GM18861 (cell line): ENCODE measurements at regions not wholly inside any gene's neighbourhood (a gene's known extent, or its start where the extent isn't known, plus 50 kb on each side); places are given as distances from the start of the nearest gene placed in this dataset.

Experiments
- ATAC-seq: cut with Tn5 transposase; IDR thresholded peaks from one replicate; pipeline ENCODE4 v1.9.1; 2021; ENCODE audit not compliant: unreplicated experiment

DNA sequence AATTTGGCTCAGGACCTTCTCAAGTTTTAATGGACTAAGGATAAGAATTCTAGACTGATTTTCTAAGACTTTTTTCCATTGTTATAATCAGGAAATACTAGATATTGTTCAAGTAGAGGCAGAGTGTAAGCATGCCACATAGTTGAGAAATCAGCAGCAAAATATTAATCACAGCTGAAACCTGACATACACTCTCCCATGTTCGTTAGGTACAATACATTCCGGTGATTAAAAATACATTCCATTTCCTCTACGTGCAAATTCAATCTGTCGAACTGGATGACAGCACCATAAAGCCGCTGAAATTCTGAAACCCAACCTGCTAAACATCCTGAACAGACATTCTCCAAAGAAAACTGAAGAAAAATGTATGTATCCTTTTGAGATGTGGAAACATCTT is 587.6 kb upstream of the DIPK2B start:
- no peak for ATAC-seq

DNA sequence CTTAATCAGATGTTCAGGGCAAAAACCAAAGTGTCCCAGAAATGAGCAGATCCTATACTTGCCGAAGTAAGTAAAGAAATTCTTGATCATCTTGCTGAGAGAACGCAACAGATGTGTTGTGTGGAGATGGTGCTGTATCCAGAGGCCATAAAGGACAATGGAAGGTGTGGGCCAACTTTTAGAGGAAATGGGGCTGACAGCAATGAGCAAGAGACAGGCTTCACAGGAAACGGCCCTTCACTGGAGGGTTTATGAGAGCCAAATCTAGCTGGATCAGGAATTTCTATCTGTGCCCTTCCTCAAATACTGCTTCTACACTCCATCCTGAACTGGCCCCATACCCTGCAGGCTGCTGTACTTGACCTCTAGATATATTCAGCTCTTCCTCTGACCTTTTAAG is 583.9 kb upstream of the DIPK2B start:
- ATAC-seq, result no peak

DNA sequence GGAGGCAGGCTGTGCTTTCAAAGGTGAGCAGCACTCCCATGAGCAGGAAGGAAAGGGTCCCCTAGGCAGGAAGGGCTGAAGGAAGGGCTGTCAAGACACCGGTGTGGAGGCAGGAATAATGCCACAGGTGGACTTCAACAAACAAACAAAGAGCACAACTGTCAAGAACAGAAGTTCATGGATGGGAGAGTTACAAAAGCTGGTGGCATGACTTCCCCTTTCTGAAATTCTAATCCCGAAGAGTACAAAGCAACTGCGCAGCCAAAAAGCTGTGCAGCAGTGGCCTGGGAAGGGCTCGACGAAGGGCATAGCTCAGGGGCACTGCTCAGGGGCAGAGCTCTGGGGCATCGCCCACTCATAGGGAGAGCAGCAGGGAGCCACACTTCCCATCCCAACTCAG is 582.3 kb upstream of the DIPK2B start:
- no peak for ATAC-seq

DNA sequence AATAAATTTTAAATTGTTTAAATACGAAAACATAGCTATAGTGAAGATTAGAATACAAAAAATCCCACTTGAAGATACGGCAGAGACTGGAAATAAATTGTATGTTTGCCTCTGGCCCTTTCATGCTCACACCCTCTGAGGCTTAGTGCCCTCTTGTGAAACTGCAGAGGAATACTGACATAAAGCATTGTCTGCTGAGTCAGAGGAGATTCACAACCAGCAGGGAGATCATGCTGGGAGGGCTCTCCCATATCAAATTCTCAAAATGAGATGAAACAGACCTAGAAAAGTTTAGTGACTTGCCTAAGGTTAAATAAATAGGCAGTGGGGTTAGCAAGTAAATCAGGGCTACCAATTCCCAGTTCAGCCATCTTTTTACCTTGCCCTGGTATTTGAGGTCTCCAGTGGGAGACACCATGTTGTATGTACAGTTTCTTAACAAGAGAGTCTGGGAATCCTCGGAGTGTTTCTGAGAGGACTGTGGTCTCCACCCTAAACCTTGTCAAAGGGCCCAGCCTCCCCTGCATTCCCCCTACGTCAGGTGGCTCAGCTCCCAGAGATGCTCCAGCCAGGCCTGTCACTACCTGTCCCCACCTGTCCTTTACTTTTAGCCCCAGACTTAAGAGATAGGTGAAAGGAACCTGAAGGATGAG is 581.4 kb upstream of the DIPK2B start:
- ATAC-seq, result no peak

DNA sequence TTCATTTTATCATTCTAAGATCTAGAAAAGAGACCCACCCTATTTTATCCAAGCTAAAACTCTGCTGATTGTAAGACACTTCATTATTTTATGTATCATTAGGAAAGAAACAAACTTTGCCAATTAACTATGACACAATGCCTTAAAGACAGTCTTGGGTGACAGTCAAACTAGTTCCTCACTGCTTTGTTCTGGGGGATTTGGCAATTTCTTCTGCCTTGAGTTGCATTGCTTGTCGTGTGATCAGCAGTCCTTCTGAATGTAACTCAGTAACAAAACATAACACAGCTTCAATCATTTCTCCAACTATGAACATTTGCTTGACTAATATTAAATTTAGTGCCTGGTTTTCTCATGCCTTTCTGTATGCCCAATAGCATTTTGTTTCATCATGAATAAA is 577.9 kb upstream of the DIPK2B start:
- ATAC-seq, result no peak

DNA sequence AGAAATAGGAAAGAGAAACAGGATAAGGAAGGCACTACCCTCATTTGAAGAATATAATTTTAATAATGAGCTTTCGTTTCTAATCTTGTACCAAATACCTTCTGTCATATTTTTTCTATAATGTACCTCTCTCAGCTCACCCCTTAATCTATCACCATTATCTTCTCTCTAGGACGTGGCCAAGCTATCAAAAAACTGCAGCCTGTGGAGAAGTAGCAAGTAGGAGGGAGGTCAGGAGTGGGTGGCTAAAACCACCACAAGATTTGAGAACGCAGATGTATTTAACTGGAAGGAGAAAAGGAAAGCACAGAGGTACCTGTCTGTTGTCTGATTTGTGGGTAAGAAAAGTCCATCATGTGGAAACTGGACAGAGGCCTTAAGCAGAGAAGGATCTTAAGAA is 576.7 kb upstream of the DIPK2B start:
- ATAC-seq, result no peak

DNA sequence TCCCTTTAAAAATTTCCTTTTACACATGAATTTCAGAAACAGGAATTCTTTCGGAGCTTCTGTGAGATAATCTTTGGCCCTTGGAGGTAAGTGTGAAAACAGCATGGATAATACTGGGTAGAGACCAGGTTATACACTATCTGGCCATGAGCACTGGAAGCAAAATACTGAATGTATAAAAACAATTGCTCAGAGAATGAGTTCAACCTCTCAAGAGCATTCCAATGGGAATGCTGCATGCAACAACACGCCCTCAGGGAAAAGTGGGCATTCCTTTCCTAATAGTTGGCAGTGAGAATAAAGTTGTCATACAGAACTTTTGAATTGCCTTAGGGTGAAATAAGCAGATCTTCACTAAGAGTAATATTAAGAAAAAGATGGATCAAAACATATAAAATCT is 574.8 kb upstream of the DIPK2B start:
- ATAC-seq, result no peak

DNA sequence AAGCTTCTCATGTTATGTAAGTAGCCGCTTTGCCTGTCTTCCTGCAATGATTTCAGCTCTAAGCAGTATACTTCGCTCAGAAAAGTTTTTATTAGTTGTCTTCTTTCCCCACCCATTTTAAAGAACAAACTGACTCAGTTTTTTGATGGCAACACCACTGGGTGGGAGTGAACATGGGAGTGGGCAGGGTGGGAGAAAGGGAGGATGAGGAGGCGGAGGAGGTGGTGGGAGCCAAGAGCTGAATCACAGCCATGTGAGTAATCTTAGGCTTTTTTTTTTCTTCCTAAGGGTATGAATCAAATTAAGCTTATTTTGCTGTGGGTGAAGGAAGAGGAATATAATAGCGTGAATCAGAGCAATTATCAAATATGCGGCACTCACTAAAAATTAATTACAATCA is 574.3 kb upstream of the DIPK2B start:
- ATAC-seq, result no peak

DNA sequence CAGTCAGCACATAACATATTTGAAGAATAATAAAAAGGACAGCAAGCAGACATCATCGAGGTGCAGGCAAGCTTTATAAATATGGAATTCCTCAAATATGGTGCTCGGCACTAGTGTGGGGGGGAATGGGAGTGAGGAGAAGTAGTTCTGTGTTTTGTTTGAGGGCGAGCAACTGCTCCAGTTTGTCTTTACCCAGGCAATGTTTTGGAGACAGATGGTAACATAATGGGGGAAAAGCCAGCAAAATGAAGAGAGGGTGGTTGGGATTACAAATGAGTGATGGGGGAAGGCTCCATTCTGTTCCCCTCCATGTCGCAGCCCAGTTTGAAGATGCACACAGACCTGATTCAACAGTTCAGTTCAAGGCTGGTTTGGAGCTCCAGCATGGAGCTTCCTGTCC is 572.9 kb upstream of the DIPK2B start:
- ATAC-seq, result no peak

DNA sequence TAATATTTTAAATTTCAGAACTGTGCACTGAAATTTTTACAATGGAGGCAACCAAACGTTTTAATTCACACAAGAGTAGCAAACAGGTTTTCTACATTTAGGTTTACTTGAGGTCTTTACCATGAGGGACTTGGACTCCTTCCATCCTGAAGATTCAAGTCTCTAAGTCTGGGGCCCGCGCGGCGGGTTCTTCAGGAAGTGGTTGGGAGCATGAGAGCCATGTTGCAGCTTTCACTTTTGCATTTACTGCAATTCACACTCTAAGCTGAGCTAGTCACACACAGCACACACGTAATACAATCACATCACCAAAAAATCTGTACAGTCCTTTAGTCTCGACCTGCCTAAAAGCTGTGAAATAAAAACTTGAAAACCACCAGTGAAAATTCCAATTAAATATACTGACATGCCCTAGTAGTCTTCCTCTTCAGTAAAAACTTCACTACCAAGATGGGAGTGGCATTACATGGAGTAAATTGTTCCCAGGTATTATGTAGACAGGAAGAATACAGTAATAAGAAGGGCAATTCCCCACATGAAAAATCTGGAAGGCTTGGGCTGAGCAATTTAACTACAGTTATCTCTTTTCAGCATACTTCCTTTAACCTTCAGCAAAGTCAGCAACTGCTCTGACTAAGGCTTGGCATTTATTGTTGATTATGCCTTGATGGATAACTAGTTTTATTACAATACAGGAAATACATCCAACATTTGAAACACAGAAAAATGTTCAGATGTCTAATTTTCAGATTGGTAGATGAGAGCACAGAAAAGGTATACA is 571.1 kb upstream of the DIPK2B start:
- ATAC-seq, result peak; percentile 30

DNA sequence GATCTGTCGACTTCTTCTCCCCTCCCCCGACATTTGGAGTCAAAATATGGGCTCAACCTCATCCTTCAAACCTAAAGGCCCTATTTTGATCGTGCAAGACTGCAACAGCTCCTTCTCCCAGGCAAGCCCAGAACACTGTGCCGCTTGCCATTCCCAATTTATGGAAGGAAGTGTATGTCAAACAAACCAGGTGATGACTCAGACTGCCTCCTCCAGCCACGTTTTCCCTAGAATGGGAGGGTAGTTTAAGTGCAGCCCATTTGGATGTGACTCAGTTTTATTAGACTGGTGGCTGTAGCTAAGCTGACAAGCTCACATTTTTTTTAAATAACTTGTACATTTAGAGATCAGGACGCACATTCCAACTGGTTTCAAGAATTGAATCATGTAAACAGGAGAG is 570.4 kb upstream of the DIPK2B start:
- no peak for ATAC-seq

DNA sequence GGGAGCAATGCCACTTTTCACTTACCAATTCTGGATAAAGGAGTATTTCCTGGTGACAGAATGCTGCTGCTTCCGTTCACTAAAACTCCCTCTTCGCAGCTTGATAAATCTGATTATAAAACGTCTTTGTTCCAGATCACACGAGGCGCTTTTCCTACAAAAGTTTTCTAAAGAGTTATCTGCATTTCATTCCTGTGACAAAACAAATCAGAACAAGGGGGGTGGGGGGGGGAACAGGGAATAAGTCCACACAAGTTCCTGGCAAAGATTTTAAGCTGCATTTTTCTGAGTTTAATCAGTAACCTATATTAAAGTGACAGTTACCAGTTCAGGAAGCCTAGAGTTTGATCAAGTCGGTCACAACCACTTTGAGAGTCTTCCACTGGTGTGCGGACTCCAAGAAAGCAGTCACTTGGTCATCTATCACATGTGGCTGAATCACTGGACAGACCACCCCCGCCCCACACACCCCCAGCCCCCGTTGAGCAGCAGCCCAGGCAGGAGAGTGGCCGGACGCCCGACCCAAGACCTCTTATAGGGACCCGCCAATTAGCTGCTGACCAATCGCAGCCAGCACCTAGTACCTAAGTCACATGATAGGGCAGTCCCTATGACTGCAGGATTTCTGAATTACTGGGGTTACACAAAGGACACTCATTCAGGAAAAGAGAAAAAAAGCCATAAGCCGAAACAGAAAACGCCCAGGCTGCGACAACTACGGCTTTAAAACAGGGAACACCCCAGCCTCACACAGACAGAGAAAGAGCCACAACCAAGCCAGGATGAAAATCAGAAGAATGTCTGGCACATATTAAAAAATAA is 569.3 kb upstream of the DIPK2B start:
- ATAC-seq, result peak; percentile 80

DNA sequence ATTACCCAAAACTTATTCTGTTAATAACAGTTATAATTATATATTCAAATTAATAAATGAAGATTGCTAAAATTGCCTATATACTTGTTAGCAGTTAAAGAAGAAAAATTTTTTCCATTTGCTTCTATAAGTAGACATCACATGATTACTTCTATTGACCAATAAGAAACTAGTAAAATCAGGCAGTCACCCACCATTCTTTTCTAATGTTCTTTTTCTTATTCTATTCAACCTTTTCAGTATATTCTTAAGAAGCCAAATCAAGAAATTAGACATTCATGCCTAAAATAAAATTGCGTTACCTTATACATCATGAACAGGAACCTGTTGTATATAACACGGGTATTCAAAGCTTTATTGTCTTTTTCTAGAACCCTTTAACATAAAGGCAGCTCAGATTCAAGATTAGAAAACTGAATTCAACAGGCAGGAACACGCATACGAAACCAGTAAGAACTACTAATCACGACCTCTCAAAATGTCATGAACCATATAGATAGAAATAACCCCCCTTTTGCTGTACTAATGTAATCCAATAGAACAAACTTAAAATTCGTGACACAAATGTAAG is 568.1 kb upstream of the DIPK2B start:
- no peak for ATAC-seq

DNA sequence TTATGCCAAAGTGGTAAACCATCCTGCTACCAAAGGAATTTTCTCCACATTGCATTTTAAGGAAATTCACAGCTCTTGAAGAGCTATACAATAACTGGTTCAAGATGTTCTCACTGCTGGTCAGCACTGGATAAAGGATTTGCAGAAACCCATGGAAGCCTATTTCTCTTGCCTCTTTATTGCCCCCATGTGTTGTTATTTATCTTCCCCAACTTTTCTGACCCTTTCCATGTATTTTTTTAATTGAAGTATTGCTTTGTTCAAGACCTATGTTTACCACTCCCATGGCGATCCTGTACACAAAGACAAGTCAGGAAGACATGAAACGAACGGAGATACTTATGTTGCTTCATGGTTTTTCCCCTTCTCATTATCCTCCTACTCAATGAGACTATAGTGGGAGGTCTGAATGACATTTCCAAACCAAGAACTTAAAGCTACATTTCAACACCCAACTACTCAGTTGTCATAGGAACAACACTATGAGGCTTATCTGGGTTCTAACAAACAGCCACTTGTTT is 566.4 kb upstream of the DIPK2B start:
- no peak for ATAC-seq

DNA sequence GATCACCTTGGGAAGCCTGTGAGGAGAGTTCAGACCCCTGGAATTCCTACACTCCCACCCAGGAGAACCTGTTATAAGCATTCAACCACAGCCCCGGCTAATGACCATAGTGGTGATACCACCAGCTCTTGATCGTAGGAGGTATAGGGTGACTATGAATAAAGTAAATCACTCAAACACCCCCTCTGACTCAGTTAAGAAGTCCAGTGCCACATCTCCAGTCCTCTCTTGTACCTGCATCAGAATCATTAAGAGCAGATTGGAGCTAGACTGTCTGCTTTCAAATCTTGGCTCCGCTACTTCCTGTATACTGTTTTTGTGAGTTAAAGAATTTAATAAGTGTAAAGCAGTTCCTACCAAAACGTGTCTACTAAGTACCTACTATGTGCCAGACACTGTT is 565.1 kb upstream of the DIPK2B start:
- ATAC-seq, result no peak

DNA sequence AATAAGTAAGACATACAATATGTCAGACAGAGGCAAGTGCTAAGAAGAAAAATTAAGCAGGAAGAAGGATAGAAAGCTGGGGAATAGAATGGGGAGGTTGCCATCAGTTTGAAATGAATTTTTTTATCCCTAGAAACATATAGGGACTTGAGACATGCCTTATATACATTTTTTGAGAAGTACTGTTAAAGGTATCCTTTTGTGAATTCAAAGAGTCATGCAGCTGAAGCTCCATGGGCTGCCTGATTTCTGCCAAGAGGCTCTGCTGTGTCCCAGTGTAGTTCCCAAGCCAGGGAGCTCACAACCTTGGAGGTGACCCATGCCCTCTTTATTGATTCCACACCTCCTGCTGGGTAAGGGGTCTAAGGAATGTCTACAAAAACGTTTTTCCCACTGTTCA is 564.6 kb upstream of the DIPK2B start:
- ATAC-seq, result no peak

DNA sequence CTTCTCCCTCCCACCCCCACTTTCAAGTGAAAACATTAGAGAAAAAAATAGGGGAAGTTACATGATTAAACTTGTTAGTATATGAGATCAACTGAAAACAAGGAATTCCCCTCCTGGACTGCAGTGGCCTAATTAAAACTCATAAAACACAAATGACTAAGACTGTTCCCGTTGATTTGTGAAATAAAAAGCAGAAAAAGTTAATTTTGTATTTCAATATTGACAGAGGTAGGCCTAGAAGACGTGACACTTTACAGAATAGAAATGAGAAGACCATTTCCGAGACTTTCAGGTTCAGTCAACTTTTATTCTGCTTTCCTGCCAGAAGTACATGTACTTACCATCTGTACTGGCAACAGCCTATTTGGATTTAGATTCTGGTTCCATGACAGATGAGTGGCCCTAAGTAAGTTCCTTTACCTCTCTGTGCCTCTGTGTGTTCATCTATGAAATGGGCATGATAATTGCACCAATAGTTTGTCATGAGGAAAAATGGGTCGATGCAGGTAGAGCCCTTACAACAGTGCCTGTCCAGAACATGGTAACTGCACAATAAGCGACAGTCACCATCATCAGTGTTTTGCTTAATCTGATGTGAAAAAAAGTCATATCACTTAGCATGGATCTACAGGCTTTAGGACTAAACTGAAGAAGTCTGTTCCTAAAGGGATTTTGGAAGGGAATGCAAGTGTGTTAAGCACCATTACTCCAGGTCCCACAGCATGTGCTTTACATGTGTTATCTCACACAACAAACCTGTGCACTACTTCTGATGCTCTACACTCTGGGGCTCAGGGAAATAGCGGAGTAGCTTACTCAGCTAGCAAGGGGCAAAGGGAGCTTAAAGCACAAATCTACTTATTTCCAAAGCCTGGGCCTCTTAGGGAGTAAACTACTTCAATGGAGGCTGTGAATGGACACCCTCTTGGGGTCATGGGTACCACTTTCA is 562.3 kb upstream of the DIPK2B start:
- peak; percentile 18 for ATAC-seq

DNA sequence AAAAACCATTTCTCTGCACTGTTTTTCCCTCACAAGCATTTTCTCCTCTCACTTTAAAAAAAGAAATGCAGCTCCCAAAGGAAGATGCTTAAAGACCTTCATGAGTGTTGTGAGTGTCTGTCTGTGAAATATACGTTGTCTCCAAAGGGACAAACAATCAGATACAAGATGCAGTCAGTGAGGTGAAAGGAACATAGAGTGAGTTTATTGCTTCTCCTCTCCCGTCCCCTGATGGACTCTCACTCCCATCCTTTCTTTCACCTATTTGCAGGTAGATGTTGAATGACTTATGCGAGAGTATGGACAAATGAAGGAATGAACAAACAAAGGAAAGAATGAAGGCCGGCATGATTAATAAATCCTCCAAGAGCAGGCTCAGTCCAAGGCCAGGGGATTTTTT is 561.2 kb upstream of the DIPK2B start:
- ATAC-seq, result no peak

DNA sequence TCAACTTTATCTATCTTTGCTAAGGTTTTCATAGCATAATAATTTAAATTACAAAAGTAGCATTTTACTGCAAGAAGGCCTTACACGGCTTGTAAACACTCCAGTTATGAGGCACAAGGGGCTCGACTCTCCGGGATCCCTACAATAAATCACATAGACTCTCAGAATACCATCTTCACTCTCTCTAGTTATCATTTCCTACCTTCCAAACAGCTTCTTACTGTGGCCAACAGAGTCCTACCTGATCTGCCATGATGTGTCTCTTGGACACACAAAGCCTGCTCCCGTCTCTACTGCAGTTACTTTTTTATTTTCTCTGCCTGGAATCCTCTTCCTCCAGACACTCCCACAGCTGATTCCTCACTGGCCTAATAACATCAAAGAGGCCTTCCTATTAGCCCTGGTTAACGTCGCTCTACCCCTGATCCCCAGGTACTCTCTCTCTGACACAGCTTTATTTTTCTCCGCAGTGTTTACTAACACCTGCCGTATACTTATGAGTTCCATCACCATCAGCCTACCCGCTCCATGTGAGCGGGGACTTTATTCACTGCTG is 559.6 kb upstream of the DIPK2B start:
- ATAC-seq, result no peak
